WTC11 (cell line): ENCODE measurements at regions not wholly inside any gene's neighbourhood (a gene's known extent, or its start where the extent isn't known, plus 50 kb on each side); places are given as distances from the start of the nearest gene placed in this dataset.
A peak's percentile ranks its signal among the peaks of the same experiment; 100 is the strongest.

Experiments used
- ATAC-seq: fragments of 200-7000 bp; cut with Tn5 transposase; 2 replicates; pipeline ENCODE4 v1.10.0; 2021; ENCODE audit warnings: mild to moderate bottlenecking, moderate library complexity
- CTCF ChIA-PET: fragments of 300-600 bp; sonication (Branson Sonifier 250); formaldehyde crosslinking; loops from one replicate; lab custom pipeline; 2021; ENCODE audit warnings: antibody characterized with exemption; lab: Charles Lee
- POLR2A ChIA-PET: fragments of 350-600 bp; sonication (Branson Sonifier 250); formaldehyde crosslinking; loops from one replicate; lab custom pipeline; 2021; ENCODE audit warnings: antibody characterized with exemption; lab: Charles Lee
- DNase-seq: peaks from one replicate; pipeline ENCODE4 v3.0.0; 2021; ENCODE audit warnings: low spot score
- H3K27ac Mint-ChIP-seq: 2 replicates; pipeline ENCODE4 v1.8.0; 2021; ENCODE audit warnings: mixed read lengths
- H3K27me3 Mint-ChIP-seq: 2 replicates; pipeline ENCODE4 v1.8.0; 2021; ENCODE audit warnings: low read depth, mild to moderate bottlenecking, moderate library complexity, mixed read lengths
- H3K36me3 Mint-ChIP-seq: 2 replicates; pipeline ENCODE4 v1.8.0; 2021; ENCODE audit warnings: mixed read lengths
- H3K4me1 Mint-ChIP-seq: 2 replicates; pipeline ENCODE4 v1.8.0; 2022; ENCODE audit warnings: mixed read lengths
- H3K4me3 Mint-ChIP-seq: 2 replicates; pipeline ENCODE4 v1.8.0; 2021; ENCODE audit warnings: mild to moderate bottlenecking, moderate library complexity, mixed read lengths
- H3K9me3 Mint-ChIP-seq: 2 replicates; pipeline ENCODE4 v1.8.0; 2021; ENCODE audit warnings: mixed read lengths
- FOXJ3 ChIP-seq: sonication (generic); formaldehyde crosslinking; IDR thresholded peaks from 2 replicates; pipeline ENCODE4 v1.9.0; 2021; ENCODE audit warnings: missing genetic modification reagents, mild to moderate bottlenecking, borderline replicate concordance
- NFE2L1 ChIP-seq: sonication (generic); formaldehyde crosslinking; IDR thresholded peaks from 2 replicates; pipeline ENCODE4 v1.8.1; 2023; ENCODE audit warnings: missing genetic modification reagents
- SOX15 ChIP-seq: fragments of 250-450 bp; sonication (Bioruptor Pico); IDR thresholded peaks from 2 replicates; pipeline ENCODE4 v1.9.0; 2021; ENCODE audit warnings: mild to moderate bottlenecking
- TEAD4 ChIP-seq: sonication (generic); formaldehyde crosslinking; IDR thresholded peaks from 2 replicates; pipeline ENCODE4 v1.8.0; 2022; ENCODE audit warnings: mild to moderate bottlenecking, missing genetic modification reagents
- TF ChIP-seq, protein P1 (sequence below): sonication (generic); formaldehyde crosslinking; IDR thresholded peaks from 2 replicates; pipeline ENCODE4 v1.8.1; 2023; ENCODE audit warnings: mild to moderate bottlenecking, missing genetic modification reagents
- TF ChIP-seq, protein P2 (sequence below): sonication (generic); formaldehyde crosslinking; IDR thresholded peaks from 2 replicates; pipeline ENCODE4 v1.8.0; 2022; ENCODE audit warnings: mild to moderate bottlenecking, missing genetic modification reagents
- TF ChIP-seq, protein P3 (sequence below): fragments of 250-450 bp; sonication (Bioruptor Pico); IDR thresholded peaks from 2 replicates; pipeline ENCODE4 v1.9.0; 2021; ENCODE audit warnings: moderate library complexity, mild to moderate bottlenecking, inconsistent platforms, borderline replicate concordance
- TF ChIP-seq, protein P4 (sequence below): sonication (generic); formaldehyde crosslinking; IDR thresholded peaks from 2 replicates; pipeline ENCODE4 v1.8.0; 2023; ENCODE audit warnings: mild to moderate bottlenecking, missing genetic modification reagents

DNA sequence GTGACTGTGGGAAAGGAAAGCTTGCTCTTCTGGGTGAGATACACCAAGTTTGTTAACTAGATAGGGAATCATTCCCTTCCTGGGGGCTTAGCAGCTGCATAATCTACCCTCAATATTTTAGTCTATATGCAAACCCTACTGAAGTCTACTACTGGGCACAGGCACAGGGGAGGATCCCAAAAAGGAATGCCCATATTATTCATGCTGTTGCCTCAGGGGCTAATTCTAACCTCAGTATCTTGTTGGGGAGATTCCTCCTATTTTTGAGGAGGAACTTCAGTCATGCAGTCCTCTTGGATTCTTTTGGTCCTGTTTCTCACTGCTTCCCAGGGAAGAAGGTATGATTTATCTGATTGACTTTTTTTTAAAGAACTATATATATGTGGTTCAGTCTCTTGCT is 58.9 kb upstream of the ANKS1B start:
- Mint-ChIP-seq H3K27ac (0 out of 2 replicates have a peak overlapping the region, but pooled peaks have one; percentile 12), H3K9me3 (no peaks in the 10 kb centered on the region), H3K4me1 (no peaks in the 10 kb centered on the region), H3K36me3 (peaks cover 30% of the 10 kb centered on the region), H3K27me3 (no peaks in the 10 kb centered on the region), H3K4me3 (no peak overlapping the region)
- ATAC-seq (no peak), DNase-seq (no peak)
- TF ChIP-seq FOXJ3 (no peak), NFE2L1 (no peak), SOX15 (CRISPR knock-in tag) (no peak), TEAD4 (CRISPR knock-in tag) (no peak)
- TF ChIP-seq, protein P1, sequence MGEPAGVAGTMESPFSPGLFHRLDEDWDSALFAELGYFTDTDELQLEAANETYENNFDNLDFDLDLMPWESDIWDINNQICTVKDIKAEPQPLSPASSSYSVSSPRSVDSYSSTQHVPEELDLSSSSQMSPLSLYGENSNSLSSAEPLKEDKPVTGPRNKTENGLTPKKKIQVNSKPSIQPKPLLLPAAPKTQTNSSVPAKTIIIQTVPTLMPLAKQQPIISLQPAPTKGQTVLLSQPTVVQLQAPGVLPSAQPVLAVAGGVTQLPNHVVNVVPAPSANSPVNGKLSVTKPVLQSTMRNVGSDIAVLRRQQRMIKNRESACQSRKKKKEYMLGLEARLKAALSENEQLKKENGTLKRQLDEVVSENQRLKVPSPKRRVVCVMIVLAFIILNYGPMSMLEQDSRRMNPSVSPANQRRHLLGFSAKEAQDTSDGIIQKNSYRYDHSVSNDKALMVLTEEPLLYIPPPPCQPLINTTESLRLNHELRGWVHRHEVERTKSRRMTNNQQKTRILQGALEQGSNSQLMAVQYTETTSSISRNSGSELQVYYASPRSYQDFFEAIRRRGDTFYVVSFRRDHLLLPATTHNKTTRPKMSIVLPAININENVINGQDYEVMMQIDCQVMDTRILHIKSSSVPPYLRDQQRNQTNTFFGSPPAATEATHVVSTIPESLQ, result no peak
- TF ChIP-seq, protein P2, sequence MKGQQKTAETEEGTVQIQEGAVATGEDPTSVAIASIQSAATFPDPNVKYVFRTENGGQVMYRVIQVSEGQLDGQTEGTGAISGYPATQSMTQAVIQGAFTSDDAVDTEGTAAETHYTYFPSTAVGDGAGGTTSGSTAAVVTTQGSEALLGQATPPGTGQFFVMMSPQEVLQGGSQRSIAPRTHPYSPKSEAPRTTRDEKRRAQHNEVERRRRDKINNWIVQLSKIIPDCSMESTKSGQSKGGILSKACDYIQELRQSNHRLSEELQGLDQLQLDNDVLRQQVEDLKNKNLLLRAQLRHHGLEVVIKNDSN (CRISPR knock-in tag), result no peak
- TF ChIP-seq, protein P3, sequence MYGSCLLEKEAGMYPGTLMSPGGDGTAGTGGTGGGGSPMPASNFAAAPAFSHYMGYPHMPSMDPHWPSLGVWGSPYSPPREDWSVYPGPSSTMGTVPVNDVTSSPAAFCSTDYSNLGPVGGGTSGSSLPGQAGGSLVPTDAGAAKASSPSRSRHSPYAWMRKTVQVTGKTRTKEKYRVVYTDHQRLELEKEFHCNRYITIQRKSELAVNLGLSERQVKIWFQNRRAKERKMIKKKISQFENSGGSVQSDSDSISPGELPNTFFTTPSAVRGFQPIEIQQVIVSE (CRISPR knock-in tag), result no peak
- TF ChIP-seq, protein P4, sequence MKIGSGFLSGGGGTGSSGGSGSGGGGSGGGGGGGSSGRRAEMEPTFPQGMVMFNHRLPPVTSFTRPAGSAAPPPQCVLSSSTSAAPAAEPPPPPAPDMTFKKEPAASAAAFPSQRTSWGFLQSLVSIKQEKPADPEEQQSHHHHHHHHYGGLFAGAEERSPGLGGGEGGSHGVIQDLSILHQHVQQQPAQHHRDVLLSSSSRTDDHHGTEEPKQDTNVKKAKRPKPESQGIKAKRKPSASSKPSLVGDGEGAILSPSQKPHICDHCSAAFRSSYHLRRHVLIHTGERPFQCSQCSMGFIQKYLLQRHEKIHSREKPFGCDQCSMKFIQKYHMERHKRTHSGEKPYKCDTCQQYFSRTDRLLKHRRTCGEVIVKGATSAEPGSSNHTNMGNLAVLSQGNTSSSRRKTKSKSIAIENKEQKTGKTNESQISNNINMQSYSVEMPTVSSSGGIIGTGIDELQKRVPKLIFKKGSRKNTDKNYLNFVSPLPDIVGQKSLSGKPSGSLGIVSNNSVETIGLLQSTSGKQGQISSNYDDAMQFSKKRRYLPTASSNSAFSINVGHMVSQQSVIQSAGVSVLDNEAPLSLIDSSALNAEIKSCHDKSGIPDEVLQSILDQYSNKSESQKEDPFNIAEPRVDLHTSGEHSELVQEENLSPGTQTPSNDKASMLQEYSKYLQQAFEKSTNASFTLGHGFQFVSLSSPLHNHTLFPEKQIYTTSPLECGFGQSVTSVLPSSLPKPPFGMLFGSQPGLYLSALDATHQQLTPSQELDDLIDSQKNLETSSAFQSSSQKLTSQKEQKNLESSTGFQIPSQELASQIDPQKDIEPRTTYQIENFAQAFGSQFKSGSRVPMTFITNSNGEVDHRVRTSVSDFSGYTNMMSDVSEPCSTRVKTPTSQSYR, result no peak
- CTCF ChIA-PET, result no interaction called here
- POLR2A ChIA-PET, result interaction anchor here (0.6 kb wide), 1 partner anchor 372 kb away, joined by 3 read pairs; no protein-coding TSS in a partner anchor
